ENCODE measurements at regions not wholly inside any gene's neighbourhood (a gene's known extent, or its start where the extent isn't known, plus 50 kb on each side); places are given as distances from the start of the nearest gene placed in this dataset.

DNA sequence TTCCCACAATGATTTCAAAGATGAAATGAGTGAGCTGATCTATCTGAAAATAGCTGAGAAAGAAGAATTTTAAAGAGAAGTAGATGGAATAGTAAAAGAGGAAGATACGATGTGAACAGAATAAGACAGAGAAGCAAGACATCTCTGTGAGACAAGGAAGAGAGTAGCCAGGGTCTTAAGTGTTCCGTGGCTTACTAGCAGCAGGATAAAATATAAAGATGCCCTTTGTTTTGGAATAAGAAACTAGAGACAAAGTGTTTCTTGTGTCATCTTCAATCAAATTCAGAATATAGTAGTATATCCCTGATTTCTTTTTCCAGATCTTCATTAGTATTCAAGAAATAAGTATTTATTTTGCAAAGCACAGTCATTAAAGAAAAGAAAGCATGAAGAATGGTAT lies 281.0 kb upstream of the NECTIN3 start:
- no peak for DNase-seq

- no peak for DNase-seq
These were observed 279.5 kb upstream of the NECTIN3 start for GRCh38 chr3:110791995-110792686.

DNA sequence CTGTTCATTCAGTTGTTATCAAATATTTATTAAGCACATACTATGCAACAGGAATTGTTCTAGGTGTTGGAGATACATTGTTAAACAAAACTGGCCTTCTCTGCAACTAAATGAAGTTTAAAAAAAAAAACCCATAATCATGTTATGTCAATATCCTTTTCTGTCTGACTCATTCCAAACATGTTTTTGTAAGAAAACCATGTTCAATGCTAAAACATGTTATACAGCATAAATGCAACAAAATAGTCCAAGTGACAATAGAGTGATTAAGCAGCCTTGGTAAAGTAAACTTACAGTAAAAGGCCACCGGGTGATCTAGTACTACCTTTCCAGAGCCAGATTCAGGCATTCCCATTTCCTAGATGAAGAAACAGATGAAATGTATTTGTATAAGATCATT lies 278.0 kb upstream of the NECTIN3 start:
- no peak for DNase-seq

DNA sequence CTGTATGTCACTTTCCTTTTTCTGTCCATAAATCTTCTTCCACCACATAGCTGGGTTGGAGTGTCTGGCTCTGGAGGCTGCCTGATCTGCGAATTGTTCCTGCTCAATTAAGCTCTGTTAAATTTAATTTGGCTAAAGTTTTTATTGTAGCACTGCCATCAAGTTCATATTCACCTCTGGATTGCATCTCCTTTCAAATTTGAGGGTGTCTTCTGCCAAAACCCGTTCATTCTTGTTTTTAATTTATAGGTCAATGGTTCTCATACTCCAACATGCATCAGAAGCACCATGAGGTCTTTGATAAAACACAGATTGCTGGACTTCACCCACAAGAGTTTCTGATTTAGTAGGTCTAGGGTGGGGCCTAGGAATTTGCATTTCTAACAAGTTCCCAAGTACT lies 276.5 kb upstream of the NECTIN3 start:
- no peak for DNase-seq

DNA sequence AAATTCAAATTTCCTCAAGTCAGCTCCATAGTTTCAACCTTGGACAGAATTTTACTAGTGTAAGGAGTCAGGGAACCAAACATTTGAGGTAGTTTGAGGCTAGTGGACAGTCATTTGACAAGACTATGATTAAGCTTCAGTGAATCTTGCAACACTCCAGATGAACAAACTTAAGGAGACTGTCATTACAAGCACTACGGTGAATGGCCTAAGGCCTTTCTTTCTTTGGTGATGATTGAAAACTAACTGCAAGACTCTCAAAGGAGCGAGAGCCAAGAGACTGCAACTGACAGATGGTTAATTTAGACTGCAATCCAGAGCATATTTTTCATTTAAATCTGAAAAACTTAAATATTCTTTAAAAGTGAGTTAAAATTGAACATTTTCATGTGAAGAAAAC lies 272.3 kb upstream of the NECTIN3 start:
- DNase-seq = no peak

GRCh38 chr3:110804856-110805255 lies 266.8 kb upstream of the NECTIN3 start:
- no peak for DNase-seq

GRCh38 chr3:110806924-110807323 lies 264.7 kb upstream of the NECTIN3 start:
- no peak for DNase-seq

- no peak for DNase-seq
These were observed 263.0 kb upstream of the NECTIN3 start for GRCh38 chr3:110808630-110809029.

DNA sequence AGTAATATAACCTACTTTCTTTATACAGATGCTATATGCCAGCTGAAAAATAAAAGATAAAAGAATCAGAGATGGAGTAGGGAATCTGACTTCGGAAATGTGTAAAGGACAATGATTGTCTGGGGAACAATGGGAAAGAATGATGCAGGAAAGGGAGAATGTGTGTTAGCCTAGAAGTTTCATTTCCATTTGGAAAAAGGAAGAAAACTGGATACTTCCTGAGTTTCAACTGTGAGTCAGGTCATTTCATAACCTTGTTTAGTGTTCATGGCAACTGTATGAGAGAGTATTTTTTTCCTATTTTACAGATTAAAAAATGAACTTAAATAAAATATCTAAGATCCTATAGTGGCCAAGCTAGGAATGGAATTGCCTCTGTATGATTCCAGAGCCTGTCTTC lies 261.3 kb upstream of the NECTIN3 start:
- no peak for DNase-seq

DNA sequence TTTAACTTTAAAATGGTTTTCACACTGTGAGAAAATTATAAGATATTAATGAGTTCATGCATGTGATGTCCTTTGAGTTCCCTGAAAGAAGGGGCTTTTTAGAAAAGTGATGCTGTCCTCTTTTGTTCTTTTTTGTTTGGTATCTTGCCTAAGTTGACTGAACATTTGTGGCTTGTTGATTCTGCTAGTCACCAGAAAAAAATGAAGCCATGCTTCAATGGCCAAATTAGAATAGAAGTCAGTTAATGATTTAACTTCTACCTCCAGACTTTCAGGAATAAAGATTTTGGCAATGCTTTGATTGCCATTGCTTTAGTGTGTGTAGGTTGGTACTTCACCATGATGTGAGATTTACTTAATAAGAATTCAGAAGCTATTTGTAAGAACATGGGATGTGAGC lies 260.6 kb upstream of the NECTIN3 start:
- no peak for DNase-seq

DNA sequence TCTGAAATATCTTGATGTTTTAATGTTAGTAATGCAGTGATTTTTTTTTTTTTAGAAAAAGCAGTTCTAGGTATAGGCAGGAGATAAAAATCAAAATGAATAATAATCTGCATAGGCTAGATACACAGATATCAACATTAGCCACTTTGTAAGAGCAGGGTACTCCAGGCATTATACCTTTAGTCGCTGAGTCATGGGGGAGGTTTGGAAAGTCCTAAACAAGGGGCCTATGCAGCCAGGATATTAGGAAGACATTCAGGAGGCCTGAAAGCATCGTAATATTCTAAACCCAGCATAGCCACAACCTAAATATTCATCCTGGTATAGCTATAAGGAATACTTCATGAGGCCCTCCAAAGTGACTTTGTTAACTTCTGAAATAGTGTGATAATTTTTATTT lies 258.1 kb upstream of the NECTIN3 start:
- no peak for DNase-seq

GRCh38 chr3:110814170-110815007 lies 257.2 kb upstream of the NECTIN3 start:
- peak; percentile 18 for DNase-seq

- no peak for DNase-seq
These were observed 256.5 kb upstream of the NECTIN3 start for GRCh38 chr3:110815008-110815583.

GRCh38 chr3:110816008-110816407 lies 255.6 kb upstream of the NECTIN3 start:
- no peak for DNase-seq

DNA sequence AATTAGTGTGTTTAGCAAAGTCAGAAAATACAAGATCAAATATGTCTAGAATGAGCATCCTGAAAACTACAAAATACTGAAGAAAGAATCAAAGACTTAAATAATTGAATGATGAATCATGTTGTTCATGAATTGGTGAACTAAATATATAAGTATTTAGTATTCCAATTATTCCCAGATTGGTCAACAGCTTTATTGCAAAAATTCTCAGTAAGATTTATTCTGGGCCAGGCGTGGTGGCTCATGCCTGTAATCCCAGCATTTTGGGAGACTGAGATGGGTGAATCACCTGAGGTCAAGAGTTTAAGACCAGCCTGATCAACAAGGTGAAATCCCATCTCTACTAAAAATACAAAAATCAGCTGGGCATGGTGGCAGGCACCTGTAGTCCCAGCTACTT lies 250.0 kb upstream of the NECTIN3 start:
- no peak for DNase-seq

- no peak for DNase-seq
These were observed 248.6 kb upstream of the NECTIN3 start for GRCh38 chr3:110822971-110823370.

DNA sequence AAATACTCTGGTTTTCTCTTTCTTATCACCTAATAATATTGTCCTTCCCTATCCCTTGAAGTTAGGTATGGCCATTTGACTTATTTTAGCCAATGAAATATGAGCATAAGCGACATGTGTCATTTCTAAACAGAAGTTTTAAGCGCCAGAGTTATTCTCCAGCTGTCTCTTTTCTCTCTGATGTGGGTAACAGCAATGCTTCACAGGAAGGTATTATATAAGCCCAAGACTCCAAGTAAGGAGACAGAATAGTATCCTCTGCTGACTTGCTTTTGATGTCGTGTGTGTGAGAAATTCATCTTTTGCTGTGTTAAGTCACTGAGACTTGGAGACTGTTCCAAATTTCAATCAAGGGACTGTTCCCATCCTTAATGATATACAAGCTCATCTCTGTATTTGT lies 224.6 kb upstream of the NECTIN3 start:
- no peak for DNase-seq

- no peak for DNase-seq
These were observed 222.6 kb upstream of the NECTIN3 start for GRCh38 chr3:110849064-110849463.

DNA sequence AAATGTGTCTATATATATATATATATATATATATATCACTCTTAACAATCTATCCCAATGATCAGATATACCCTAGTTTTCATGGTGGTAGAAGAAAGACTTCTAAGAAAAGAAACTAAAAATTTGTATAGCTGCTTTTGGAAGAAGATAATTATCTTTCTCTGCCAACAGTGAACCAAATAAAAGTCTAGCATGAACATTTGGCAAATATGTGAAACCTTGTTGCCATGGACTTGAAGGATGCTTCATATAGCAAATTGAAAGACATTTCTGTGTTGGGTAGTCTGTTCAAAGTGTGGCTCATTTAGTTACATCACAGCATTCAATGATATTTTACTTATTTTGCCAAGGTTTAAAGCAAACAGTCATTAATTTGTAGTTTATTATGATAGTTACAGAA lies 219.9 kb upstream of the NECTIN3 start:
- no peak for DNase-seq

- DNase-seq = no peak
These were observed 216.4 kb upstream of the NECTIN3 start for GRCh38 chr3:110855207-110855606.

- no peak for DNase-seq
These were observed 214.7 kb upstream of the NECTIN3 start for GRCh38 chr3:110856916-110857315.

DNA sequence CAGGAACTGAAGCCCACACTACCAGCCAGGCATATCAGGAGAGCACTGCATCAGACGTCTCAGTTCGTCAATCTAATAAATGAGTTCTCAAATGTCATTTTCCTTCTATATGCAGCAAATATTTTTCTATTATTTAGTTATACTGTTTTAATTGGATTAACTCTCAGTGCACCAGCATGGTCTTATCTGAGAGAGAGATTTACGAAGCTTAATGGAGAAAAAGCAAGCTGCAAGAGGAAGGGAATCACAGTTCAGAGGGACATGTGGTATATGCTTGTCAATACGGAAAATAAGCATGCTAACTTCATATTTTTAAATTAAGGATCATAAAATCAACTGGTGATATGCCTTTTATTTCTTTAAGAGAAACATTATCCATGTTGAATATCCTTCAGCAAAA lies 213.1 kb upstream of the NECTIN3 start:
- DNase-seq = no peak

DNA sequence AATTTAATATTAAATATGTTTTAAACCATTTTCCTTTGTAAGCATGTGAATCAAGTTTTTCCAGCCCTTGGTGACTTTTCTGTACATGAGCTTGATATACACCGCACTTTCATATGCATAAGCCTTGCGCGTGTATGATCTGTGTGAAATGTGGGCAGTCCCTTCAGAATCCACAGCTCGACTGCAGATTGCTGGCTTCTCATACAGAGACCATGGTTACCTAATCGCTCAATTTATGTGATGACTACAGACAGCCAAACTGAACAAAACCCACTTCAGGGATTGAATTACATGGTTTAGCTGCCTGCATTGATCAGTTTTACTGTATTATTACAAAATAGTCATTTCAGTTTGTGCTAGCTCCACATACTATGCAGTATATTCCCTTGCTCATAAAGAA lies 212.3 kb upstream of the NECTIN3 start:
- no peak for DNase-seq

DNA sequence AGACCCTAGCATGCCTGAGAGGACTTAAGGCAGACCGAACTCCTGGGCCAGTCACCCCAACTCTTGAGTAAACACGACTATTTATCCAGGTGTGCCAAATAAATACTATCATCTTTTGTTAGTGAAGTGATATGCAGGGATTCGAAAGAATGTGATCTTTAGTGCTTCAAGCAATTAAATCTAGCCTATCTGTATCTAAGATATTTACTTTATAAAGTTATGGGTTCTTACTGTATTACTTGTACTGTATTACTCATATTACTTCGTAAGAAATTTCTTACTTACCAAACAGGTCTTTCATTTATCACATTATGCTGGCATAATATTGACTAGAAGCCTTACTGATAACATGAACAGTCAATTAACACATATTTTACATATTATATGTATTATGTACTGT lies 211.6 kb upstream of the NECTIN3 start:
- no peak for DNase-seq

Data from activated CD8-positive, alpha-beta memory T cell treated with anti-CD3 and anti-CD28 coated beads, Interleukin-2, amount 50 U/mL, for 4 hours (primary cell).